SU-DHL-6 (cell line): ENCODE measurements at regions not wholly inside any gene's neighbourhood (a gene's known extent, or its start where the extent isn't known, plus 50 kb on each side); places are given as distances from the start of the nearest gene placed in this dataset.

ENCODE experiments used
- H2AFZ ChIP-seq: fragments of 200-600 bp; sonication (generic); 2 replicates; pipeline ENCODE4 v1.6.1; 2014; ENCODE audit warnings: low read depth, mild to moderate bottlenecking, moderate library complexity, mixed read lengths, antibody characterized with exemption, low read length; ENCODE audit not compliant: severe bottlenecking
- H3F3A ChIP-seq: fragments of 200-600 bp; shearing (Covaris generic); 2 replicates; pipeline ENCODE4 v1.6.0; 2016; ENCODE audit warnings: antibody characterized with exemption, mild to moderate bottlenecking; ENCODE audit not compliant: insufficient read depth
- H3K27ac ChIP-seq: fragments of 200-600 bp; sonication (generic); 2 replicates; pipeline ENCODE4 v1.5.1; 2016; ENCODE audit warnings: low read depth, mild to moderate bottlenecking, low read length, moderate library complexity, mixed read lengths
- H3K27me3 ChIP-seq: fragments of 200-600 bp; sonication (generic), shearing (Covaris generic); 2 replicates; pipeline ENCODE4 v1.6.0; 2014; ENCODE audit warnings: mild to moderate bottlenecking, low read length
- H3K36me3 ChIP-seq: fragments of 200-600 bp; sonication (generic); 2 replicates; pipeline ENCODE4 v1.6.1; 2014; ENCODE audit warnings: mild to moderate bottlenecking, low read length, mixed read lengths
- H3K4me2 ChIP-seq: fragments of 300-600, 200-600 bp; shearing (Covaris generic), sonication (generic); 2 replicates; pipeline ENCODE4 v1.6.0; 2014; ENCODE audit warnings: low read length, low read depth, mild to moderate bottlenecking; ENCODE audit not compliant: poor library complexity, severe bottlenecking
- H3K4me3 ChIP-seq: fragments of 200-600 bp; sonication (generic); 2 replicates; pipeline ENCODE4 v1.5.1; 2014; ENCODE audit warnings: antibody characterized with exemption, low read length, mild to moderate bottlenecking, mixed read lengths; ENCODE audit not compliant: insufficient read depth, poor library complexity, severe bottlenecking
- H3K79me2 ChIP-seq: fragments of 200-600 bp; sonication (generic); 2 replicates; pipeline ENCODE4 v1.6.1; 2014; ENCODE audit warnings: mild to moderate bottlenecking, low read length, moderate library complexity; ENCODE audit not compliant: insufficient read depth
- H3K9ac ChIP-seq: fragments of 200-600 bp; sonication (generic); 2 replicates; pipeline ENCODE4 v1.7.0; 2014; ENCODE audit warnings: mild to moderate bottlenecking, low read length
- H3K9me2 ChIP-seq: fragments of 200-600 bp; sonication (generic); replicated peaks from 2 replicates; pipeline ENCODE4 v1.6.1; 2014; ENCODE audit warnings: low read length; ENCODE audit not compliant: insufficient read depth
- H3K9me3 ChIP-seq: fragments of 200-600 bp; sonication (generic); 2 replicates; pipeline ENCODE4 v1.6.1; 2014; ENCODE audit warnings: low read length, mixed read lengths; ENCODE audit not compliant: insufficient read depth
- H4K20me1 ChIP-seq: fragments of 200-600 bp; sonication (generic); 2 replicates; pipeline ENCODE4 v1.6.1; 2014; ENCODE audit warnings: low read depth, mild to moderate bottlenecking, antibody characterized with exemption, low read length, moderate library complexity, mixed read lengths
- CTCF ChIP-seq: fragments of 200-600 bp; sonication (generic); IDR thresholded peaks from one replicate; pipeline ENCODE4 v1.5.1; 2017; ENCODE audit warnings: antibody characterized with exemption, mild to moderate bottlenecking, low read length, moderate library complexity; ENCODE audit not compliant: insufficient read depth, poor library complexity, severe bottlenecking
- EZH2phosphoT487 ChIP-seq: fragments of 200-600 bp; sonication (generic), shearing (Covaris generic); conservative IDR thresholded peaks from 2 replicates; pipeline ENCODE4 v1.6.1; 2018; ENCODE audit warnings: mild to moderate bottlenecking, antibody characterized with exemption, low read length, moderate library complexity, mixed read lengths

- no peaks in the 10 kb centered on the region for H4K20me1 ChIP-seq
- no peaks in the 10 kb centered on the region for H3K9me3 ChIP-seq
- H3K36me3 ChIP-seq = no peaks in the 10 kb centered on the region
- H3K4me2 ChIP-seq = no peak overlapping the region
- no peak overlapping the region for H3K9ac ChIP-seq
- H3K4me3 ChIP-seq = no peak overlapping the region
- H3K79me2 ChIP-seq = no peaks in the 10 kb centered on the region
- no peaks in the 10 kb centered on the region for H3F3A ChIP-seq
- no peak overlapping the region for H2AFZ ChIP-seq
- H3K9me2 ChIP-seq = no peaks in the 10 kb centered on the region
- no peak for TF ChIP-seq CTCF
- no peaks in the 10 kb centered on the region for H3K27me3 ChIP-seq
- H3K27ac ChIP-seq = no peak overlapping the region
These were observed 588.0 kb downstream of the SOX6 start for GRCh38 chr11:15768321-15768720.

DNA sequence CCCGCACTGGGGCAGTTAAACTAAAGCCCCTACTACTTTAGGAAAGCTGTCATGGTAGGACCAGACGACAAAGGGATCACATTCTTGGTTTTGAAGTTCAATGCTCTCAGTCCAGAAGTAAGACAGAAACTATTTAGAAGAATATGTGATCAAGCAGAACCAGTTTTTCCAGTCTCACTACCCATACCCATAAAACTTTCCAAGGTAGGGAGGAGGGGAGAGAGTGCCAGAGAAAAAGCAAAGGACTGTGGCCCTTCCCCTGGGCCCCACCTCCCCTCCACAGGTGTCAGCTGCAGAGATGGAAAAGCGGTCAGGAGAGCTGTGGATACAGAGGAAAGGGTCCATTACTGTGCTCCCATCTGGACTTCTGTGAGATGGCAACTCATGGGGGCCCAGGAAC, 587.1 kb downstream of the SOX6 start:
- H3K4me2 ChIP-seq = no peak overlapping the region
- TF ChIP-seq EZH2phosphoT487 (no peak), CTCF (no peak)
- H3K27me3 ChIP-seq = no peaks in the 10 kb centered on the region
- H3K9ac ChIP-seq = no peak overlapping the region
- no peaks in the 10 kb centered on the region for H4K20me1 ChIP-seq
- no peaks in the 10 kb centered on the region for H3K9me2 ChIP-seq
- H2AFZ ChIP-seq = no peak overlapping the region
- no peaks in the 10 kb centered on the region for H3K9me3 ChIP-seq
- H3K36me3 ChIP-seq = no peaks in the 10 kb centered on the region
- H3K79me2 ChIP-seq = no peaks in the 10 kb centered on the region
- no peak overlapping the region for H3K4me3 ChIP-seq
- H3K27ac ChIP-seq = no peak overlapping the region
- H3F3A ChIP-seq = no peaks in the 10 kb centered on the region

- Histone ChIP-seq H4K20me1 (no peaks in the 10 kb centered on the region), H3K9me3 (no peaks in the 10 kb centered on the region), H3F3A (no peaks in the 10 kb centered on the region), H3K27ac (no peak overlapping the region), H3K9me2 (no peaks in the 10 kb centered on the region), H3K9ac (no peak overlapping the region), H3K36me3 (no peaks in the 10 kb centered on the region), H3K27me3 (no peaks in the 10 kb centered on the region), H3K4me2 (no peak overlapping the region), H3K79me2 (no peaks in the 10 kb centered on the region), H2AFZ (no peak overlapping the region), H3K4me3 (no peak overlapping the region)
- peak; percentile 59 for TF ChIP-seq CTCF
- TF ChIP-seq EZH2phosphoT487 = no peak
These were observed 585.4 kb downstream of the SOX6 start for GRCh38 chr11:15770798-15771414.

- Histone ChIP-seq H3K27ac (no peak overlapping the region), H3K4me2 (no peak overlapping the region), H3K36me3 (no peaks in the 10 kb centered on the region), H3K9me2 (no peaks in the 10 kb centered on the region), H3K9me3 (no peaks in the 10 kb centered on the region), H3K4me3 (no peak overlapping the region), H3F3A (no peaks in the 10 kb centered on the region), H2AFZ (no peak overlapping the region), H3K9ac (no peak overlapping the region), H3K27me3 (no peaks in the 10 kb centered on the region), H3K79me2 (no peaks in the 10 kb centered on the region), H4K20me1 (no peaks in the 10 kb centered on the region)
- TF ChIP-seq CTCF (no peak), EZH2phosphoT487 (no peak)
These were observed 583.8 kb downstream of the SOX6 start for GRCh38 chr11:15772547-15772946.
